ENCODE measurements at regions not wholly inside any gene's neighbourhood (a gene's known extent, or its start where the extent isn't known, plus 50 kb on each side); places are given as distances from the start of the nearest gene placed in this dataset.

DNA sequence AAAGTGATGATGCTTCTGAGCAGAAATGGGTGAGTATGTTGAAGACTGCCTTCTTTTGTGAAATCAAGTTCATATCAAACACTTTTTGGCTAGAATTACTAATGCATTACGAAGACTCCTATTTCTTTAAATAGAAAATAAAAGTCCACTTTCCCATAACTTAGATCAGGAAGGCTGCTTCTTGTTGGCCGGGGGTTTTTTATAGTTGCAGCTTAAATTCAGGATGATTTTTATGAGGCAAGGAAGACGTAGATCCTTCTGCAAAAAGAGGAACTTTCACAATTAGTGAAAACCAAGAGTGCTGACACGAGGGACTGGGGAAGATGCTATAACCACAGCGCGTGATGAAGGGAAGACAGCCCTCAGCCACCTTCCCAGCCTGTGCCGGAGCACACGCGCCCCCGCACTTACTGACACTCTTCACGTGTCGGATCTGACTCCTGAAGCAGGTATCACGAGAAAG, 206.1 kb upstream of the PRDM1 start:
- no peak overlapping the region for H2AFZ ChIP-seq (ENCODE audit: low read length, unreplicated experiment)

DNA sequence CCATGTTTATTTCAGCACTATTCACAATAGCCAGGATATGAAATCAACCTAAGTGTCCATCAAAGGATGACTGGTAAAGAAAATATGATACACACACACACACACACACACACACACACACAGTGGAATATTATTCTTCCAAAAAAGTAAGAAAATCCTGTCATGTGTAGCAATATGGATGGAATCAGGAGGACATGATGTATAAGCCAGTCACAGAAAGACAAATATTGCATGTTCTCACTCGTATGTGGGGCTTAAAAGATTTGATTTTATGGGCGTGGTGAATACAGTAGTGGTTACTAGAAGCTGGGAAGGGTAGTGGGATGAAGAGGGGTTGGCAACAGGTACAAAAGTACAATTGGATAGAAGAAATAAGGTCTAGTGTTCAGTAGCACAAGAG, 207.0 kb upstream of the PRDM1 start:
- Histone ChIP-seq H3K4me3 (ENCODE audit: low read depth, low read length) (no peak overlapping the region), H3K27me3 (ENCODE audit: insufficient read depth, low read length) (peaks cover 21% of the 10 kb centered on the region), H3K36me3 (ENCODE audit: insufficient read depth, low read length) (no peaks in the 10 kb centered on the region), H3K27ac (ENCODE audit: low read depth, low read length) (no peak overlapping the region), H3K79me2 (ENCODE audit: control insufficient read depth, insufficient read depth, low read length, unreplicated experiment) (no peaks in the 10 kb centered on the region), H2AFZ (ENCODE audit: low read length, unreplicated experiment) (no peak overlapping the region), H3K4me1 (ENCODE audit: control insufficient read depth, insufficient read depth, low read length, unreplicated experiment) (no peaks in the 10 kb centered on the region)

More for the DNA sequence above, 206.1 kb upstream of the PRDM1 start:
- H3K36me3 ChIP-seq (ENCODE audit: insufficient read depth, low read length), result no peaks in the 10 kb centered on the region
- no peak overlapping the region for H3K4me3 ChIP-seq (ENCODE audit: low read depth, low read length)
- no peaks in the 10 kb centered on the region for H3K79me2 ChIP-seq (ENCODE audit: control insufficient read depth, insufficient read depth, low read length, unreplicated experiment)
- H3K27me3 ChIP-seq (ENCODE audit: insufficient read depth, low read length), result peaks cover 21% of the 10 kb centered on the region
- no peaks in the 10 kb centered on the region for H3K4me1 ChIP-seq (ENCODE audit: control insufficient read depth, insufficient read depth, low read length, unreplicated experiment)
- H3K27ac ChIP-seq (ENCODE audit: low read depth, low read length), result no peak overlapping the region

DNA sequence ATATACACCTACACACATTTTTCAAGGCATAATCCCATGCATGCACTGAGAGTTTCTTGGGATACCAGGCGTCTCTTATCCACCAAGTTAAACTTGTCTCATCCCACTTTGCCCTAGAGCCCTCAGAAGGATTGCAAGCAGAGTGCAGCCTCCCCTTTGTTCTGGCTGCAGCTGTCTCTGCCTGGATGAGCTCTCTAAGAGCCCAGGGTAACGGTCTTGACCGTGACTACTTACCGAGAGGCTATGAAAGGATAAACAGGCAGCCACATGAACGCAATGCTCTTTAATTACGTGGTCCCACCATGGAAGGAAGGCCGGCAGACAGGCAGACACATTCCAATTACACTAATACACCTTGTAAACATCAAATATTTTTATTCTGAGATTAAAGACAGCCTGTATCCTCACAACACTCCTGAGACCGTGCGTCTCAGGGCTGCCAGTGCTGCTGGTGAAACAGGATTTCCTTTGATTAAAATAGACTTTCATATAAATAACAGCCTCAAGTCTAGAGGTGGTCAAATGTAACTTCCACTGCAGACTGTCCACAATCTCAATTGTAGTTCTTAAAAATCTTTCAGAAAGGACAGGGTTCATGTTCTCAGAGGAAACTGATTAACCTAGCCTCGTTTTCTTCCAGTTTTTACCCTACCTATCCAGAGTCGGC, 210.0 kb upstream of the PRDM1 start:
- Histone ChIP-seq H3K36me3 (ENCODE audit: insufficient read depth, low read length) (no peaks in the 10 kb centered on the region), H2AFZ (ENCODE audit: low read length, unreplicated experiment) (no peak overlapping the region), H3K27ac (ENCODE audit: low read depth, low read length) (no peak overlapping the region), H3K79me2 (ENCODE audit: control insufficient read depth, insufficient read depth, low read length, unreplicated experiment) (no peaks in the 10 kb centered on the region), H3K27me3 (ENCODE audit: insufficient read depth, low read length) (peaks cover 22% of the 10 kb centered on the region), H3K4me1 (ENCODE audit: control insufficient read depth, insufficient read depth, low read length, unreplicated experiment) (no peaks in the 10 kb centered on the region), H3K4me3 (ENCODE audit: low read depth, low read length) (no peak overlapping the region)

DNA sequence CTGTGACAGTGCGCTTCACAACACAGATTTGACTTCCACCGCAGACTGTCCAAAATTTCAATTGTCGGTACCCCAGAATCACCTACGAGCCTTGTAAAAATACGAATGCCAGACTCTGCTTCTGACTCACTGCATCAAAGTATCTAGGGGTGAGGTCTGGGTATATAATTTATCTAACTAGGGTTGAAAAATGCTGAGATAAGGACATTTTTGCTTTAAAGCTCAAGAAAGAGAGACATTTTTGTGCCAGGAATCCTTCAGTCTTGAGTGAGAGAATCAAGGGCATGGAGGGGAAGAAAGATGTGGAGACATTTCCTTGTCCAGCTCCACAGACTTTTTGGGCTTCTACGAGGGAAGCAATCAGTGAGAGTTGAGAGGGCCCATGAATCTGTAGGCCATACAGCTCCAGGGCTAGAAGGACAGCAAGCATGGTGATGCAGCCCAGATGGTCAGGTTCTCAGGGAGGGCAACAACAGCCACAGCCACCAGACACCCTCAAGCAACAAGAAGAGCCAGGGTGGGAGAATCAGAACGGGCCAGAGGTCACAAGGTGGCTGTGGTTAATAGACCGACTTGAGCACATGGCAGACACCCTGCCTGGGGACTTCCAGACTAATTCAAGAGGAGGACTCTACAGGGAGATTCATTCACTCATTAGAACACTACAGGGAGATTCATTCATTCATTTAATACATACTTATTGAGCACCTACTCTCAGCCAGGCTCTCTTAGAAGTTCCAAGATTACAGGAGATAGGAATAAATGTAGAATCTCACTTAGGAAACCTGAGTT, 211.1 kb upstream of the PRDM1 start:
- no peak overlapping the region for H3K4me3 ChIP-seq (ENCODE audit: low read depth, low read length)
- peaks cover 22% of the 10 kb centered on the region for H3K27me3 ChIP-seq (ENCODE audit: insufficient read depth, low read length)
- H3K36me3 ChIP-seq (ENCODE audit: insufficient read depth, low read length), result no peaks in the 10 kb centered on the region
- no peak overlapping the region for H3K27ac ChIP-seq (ENCODE audit: low read depth, low read length)
- no peaks in the 10 kb centered on the region for H3K4me1 ChIP-seq (ENCODE audit: control insufficient read depth, insufficient read depth, low read length, unreplicated experiment)
- H2AFZ ChIP-seq (ENCODE audit: low read length, unreplicated experiment), result no peak overlapping the region
- no peaks in the 10 kb centered on the region for H3K79me2 ChIP-seq (ENCODE audit: control insufficient read depth, insufficient read depth, low read length, unreplicated experiment)

DNA sequence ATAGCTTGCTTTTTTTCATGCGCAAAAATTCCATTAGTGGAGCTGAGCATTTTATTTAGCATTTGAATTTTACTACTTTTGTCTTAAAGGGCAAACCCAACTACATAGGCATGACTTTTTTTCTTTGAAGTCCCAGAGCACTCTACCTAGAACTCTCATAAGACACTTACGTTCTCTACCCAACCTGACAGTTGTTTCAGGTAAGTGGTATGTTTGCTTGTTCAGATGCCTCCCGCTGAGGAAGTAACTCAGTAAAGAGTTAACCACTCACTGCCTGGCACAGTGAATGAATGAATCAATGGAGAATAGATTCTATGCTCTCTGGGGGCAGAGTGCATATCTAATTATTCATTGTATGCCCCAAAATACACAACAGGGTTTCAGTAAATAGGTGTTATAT, 212.3 kb upstream of the PRDM1 start:
- H3K27me3 ChIP-seq (ENCODE audit: insufficient read depth, low read length), result peaks cover 16% of the 10 kb centered on the region
- no peaks in the 10 kb centered on the region for H3K79me2 ChIP-seq (ENCODE audit: control insufficient read depth, insufficient read depth, low read length, unreplicated experiment)
- H3K4me1 ChIP-seq (ENCODE audit: control insufficient read depth, insufficient read depth, low read length, unreplicated experiment), result no peaks in the 10 kb centered on the region
- no peak overlapping the region for H2AFZ ChIP-seq (ENCODE audit: low read length, unreplicated experiment)
- H3K4me3 ChIP-seq (ENCODE audit: low read depth, low read length), result no peak overlapping the region
- no peaks in the 10 kb centered on the region for H3K36me3 ChIP-seq (ENCODE audit: insufficient read depth, low read length)
- no peak overlapping the region for H3K27ac ChIP-seq (ENCODE audit: low read depth, low read length)

DNA sequence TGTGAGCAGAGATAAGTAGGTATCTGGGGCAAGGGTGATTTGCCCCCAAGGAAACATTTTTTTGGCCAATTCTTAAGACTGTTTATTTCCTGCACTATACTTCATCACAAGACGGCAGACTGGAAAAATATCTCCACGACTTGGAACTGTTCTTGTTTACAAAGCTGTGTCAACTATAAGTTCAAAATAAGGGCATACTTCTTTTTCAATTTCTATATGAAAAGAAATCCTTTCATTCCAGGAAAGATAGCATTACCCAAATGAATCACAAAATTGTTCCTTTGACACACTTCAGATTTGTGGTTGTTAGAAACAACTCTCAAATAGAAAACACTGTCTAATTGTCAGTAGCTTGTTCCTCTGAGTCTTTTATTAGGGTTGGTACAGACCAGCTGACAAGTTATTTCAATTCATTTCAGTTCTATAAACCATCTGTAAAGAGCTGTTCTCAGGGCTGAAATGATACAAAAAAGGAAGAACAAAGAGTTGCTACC, 212.9 kb upstream of the PRDM1 start:
- H3K36me3 ChIP-seq (ENCODE audit: insufficient read depth, low read length), result no peaks in the 10 kb centered on the region
- H3K27me3 ChIP-seq (ENCODE audit: insufficient read depth, low read length), result peaks cover 15% of the 10 kb centered on the region
- H3K79me2 ChIP-seq (ENCODE audit: control insufficient read depth, insufficient read depth, low read length, unreplicated experiment), result no peaks in the 10 kb centered on the region
- no peaks in the 10 kb centered on the region for H3K4me1 ChIP-seq (ENCODE audit: control insufficient read depth, insufficient read depth, low read length, unreplicated experiment)
- H2AFZ ChIP-seq (ENCODE audit: low read length, unreplicated experiment), result no peak overlapping the region
- no peak overlapping the region for H3K4me3 ChIP-seq (ENCODE audit: low read depth, low read length)
- H3K27ac ChIP-seq (ENCODE audit: low read depth, low read length), result no peak overlapping the region

DNA sequence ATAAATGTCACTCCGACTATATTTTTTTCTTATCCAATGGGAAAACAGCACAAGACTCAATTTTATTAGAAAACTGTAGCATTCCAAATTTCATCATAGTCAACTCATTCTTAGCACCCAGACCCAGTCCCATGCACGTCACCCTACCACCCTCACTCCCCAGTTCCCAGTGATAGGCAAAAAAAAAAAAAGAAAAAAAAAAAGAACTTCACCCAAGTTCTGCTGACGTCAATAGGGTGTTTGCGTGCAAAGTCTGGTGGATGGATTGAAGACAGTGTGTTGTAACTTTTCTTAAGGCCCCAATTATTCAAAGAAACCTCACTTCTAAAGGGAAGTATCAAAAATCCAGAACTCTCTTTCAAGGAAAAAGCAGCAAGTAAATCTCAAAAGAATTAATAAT, 213.9 kb upstream of the PRDM1 start:
- no peak overlapping the region for H2AFZ ChIP-seq (ENCODE audit: low read length, unreplicated experiment)
- no peaks in the 10 kb centered on the region for H3K4me1 ChIP-seq (ENCODE audit: control insufficient read depth, insufficient read depth, low read length, unreplicated experiment)
- H3K27ac ChIP-seq (ENCODE audit: low read depth, low read length), result no peak overlapping the region
- H3K27me3 ChIP-seq (ENCODE audit: insufficient read depth, low read length), result peaks cover 22% of the 10 kb centered on the region
- no peak overlapping the region for H3K4me3 ChIP-seq (ENCODE audit: low read depth, low read length)
- no peaks in the 10 kb centered on the region for H3K79me2 ChIP-seq (ENCODE audit: control insufficient read depth, insufficient read depth, low read length, unreplicated experiment)
- H3K36me3 ChIP-seq (ENCODE audit: insufficient read depth, low read length), result no peaks in the 10 kb centered on the region

DNA sequence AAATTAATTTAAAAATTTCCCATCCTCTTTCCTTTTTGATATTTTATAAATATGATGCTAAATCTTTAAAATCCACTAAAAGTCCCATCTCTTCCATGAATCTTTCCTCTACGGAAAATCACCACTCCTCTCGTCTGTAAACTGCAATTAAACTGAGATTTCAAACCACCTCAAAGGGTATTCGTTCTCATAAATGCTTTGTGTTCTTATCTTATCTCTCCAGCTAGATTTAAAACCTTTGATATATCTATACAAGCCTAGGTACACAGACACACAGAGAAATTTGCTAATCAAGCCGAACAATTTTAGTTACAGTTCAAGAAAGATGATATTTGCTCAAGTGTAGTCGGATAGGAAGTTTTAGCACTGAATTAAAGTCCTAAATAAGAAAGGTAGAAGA, 214.6 kb upstream of the PRDM1 start:
- no peaks in the 10 kb centered on the region for H3K79me2 ChIP-seq (ENCODE audit: control insufficient read depth, insufficient read depth, low read length, unreplicated experiment)
- no peak overlapping the region for H2AFZ ChIP-seq (ENCODE audit: low read length, unreplicated experiment)
- H3K27ac ChIP-seq (ENCODE audit: low read depth, low read length), result no peak overlapping the region
- H3K27me3 ChIP-seq (ENCODE audit: insufficient read depth, low read length), result peaks cover 28% of the 10 kb centered on the region
- H3K36me3 ChIP-seq (ENCODE audit: insufficient read depth, low read length), result no peaks in the 10 kb centered on the region
- no peak overlapping the region for H3K4me3 ChIP-seq (ENCODE audit: low read depth, low read length)
- no peaks in the 10 kb centered on the region for H3K4me1 ChIP-seq (ENCODE audit: control insufficient read depth, insufficient read depth, low read length, unreplicated experiment)

DNA sequence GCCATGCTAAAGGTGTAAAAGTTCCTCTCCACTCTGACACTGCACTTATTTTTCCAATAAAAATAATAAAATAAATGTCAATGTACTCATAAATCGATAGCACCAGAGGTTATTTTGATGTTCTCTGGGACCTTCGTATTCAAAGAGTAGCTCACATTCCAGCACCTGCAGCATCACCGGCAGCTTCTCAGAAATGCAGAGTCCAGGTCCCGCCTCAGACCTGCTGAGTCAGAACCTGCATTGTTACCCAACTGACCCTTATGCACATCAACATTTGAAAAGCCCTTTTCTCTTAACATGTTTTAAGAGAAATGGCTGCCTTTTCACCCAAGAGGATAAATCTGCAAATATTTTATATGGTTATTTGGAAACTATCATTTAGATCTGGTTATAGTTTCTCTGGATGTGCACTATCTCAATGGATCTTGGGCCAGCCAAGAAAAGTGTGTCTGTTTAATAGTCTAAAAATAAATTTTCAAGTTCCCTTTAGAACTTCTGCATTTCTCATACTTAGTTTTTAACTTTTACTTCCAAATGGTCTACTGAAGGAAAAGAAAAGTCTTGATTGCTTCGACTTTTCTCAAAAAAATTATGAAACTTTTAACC, 216.2 kb upstream of the PRDM1 start:
- H3K27ac ChIP-seq (ENCODE audit: low read depth, low read length), result no peak overlapping the region
- H3K4me3 ChIP-seq (ENCODE audit: low read depth, low read length), result no peak overlapping the region
- no peak overlapping the region for H2AFZ ChIP-seq (ENCODE audit: low read length, unreplicated experiment)
- H3K4me1 ChIP-seq (ENCODE audit: control insufficient read depth, insufficient read depth, low read length, unreplicated experiment), result no peaks in the 10 kb centered on the region
- H3K36me3 ChIP-seq (ENCODE audit: insufficient read depth, low read length), result no peaks in the 10 kb centered on the region
- H3K27me3 ChIP-seq (ENCODE audit: insufficient read depth, low read length), result peaks cover 44% of the 10 kb centered on the region
- H3K79me2 ChIP-seq (ENCODE audit: control insufficient read depth, insufficient read depth, low read length, unreplicated experiment), result no peaks in the 10 kb centered on the region

DNA sequence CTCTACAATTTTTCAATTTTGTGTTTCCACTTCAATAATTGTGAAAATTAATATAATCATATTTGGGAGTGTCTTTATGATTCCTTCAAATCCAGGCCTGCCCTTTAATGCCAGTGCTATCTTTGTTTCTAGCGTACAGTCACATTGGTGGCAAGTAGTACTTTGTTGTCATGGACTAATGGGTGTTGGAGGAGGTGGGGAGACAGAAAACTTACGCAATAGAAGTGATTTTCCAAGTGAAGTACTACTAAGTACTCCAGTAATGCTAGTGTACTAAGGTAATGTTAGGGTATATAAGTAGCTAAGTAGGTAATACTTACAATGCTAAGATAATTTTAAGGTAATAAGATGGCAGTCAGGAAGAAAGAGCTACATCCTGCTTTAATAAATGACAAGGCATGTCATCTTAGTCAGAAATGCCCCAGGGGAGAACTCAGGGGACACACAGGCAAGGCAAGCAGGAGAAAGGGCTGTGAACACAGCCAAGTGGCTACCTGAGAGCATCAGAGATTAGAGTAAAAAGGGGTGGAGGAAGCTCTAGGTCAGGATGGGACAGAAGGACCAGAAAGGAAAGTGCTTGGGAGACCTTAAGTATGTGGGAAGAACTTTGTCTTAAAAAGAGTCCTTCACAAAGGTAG, 217.2 kb upstream of the PRDM1 start:
- Histone ChIP-seq H2AFZ (ENCODE audit: low read length, unreplicated experiment) (no peak overlapping the region), H3K27me3 (ENCODE audit: insufficient read depth, low read length) (peaks cover 53% of the 10 kb centered on the region), H3K4me1 (ENCODE audit: control insufficient read depth, insufficient read depth, low read length, unreplicated experiment) (no peaks in the 10 kb centered on the region), H3K27ac (ENCODE audit: low read depth, low read length) (no peak overlapping the region), H3K36me3 (ENCODE audit: insufficient read depth, low read length) (no peaks in the 10 kb centered on the region), H3K79me2 (ENCODE audit: control insufficient read depth, insufficient read depth, low read length, unreplicated experiment) (no peaks in the 10 kb centered on the region), H3K4me3 (ENCODE audit: low read depth, low read length) (no peak overlapping the region)
